Ovary (tissue), 7 donors: ENCODE measurements at regions not wholly inside any gene's neighbourhood (a gene's known extent, or its start where the extent isn't known, plus 50 kb on each side); places are given as distances from the start of the nearest gene placed in this dataset.

ENCODE experiments used
- DNase-seq, 5 donors: peaks; one replicate each; pipeline ENCODE4 v3.0.0-alpha.2; 2019 to 2020
- H3K27ac ChIP-seq, 2 donors: fragments of 200-600 bp; one replicate each; pipeline versions ENCODE4 v1.5.1 to v1.8.0; 2019 to 2022
- H3K27me3 ChIP-seq: fragments of 200-600 bp; one replicate; pipeline ENCODE4 v1.8.0; 2022
- H3K36me3 ChIP-seq: fragments of 200-600 bp; sonication (generic); one replicate; pipeline ENCODE4 v1.5.1; 2019
- H3K4me1 ChIP-seq: one replicate; pipeline ENCODE4 v1.8.1; 2013; ENCODE audit warnings: mild to moderate bottlenecking, moderate library complexity; ENCODE audit not compliant: insufficient read depth
- H3K4me3 ChIP-seq: fragments of 200-600 bp; sonication (generic); one replicate; pipeline ENCODE4 v1.5.1; 2017
- H3K9me3 ChIP-seq, 2 donors: fragments of 200-600 bp in 1 of 2; sonication (generic) in 1 of 2; one replicate each; pipeline versions ENCODE4 v1.5.1 to v1.8.1; 2013 to 2019; ENCODE audit warnings: mild to moderate bottlenecking in 1 of 2, moderate library complexity in 1 of 2
- EP300 ChIP-seq: sonication (generic); formaldehyde crosslinking; IDR thresholded peaks from one replicate; pipeline ENCODE4 v1.6.1; 2017; ENCODE audit warnings: antibody characterized with exemption
- POLR2A ChIP-seq: fragments of 450-650 bp; IDR thresholded peaks from one replicate; pipeline ENCODE4 v1.6.1; 2017; ENCODE audit warnings: antibody characterized with exemption, mild to moderate bottlenecking, moderate library complexity
- WGBS, 3 donors: extraction: QIAGEN DNeasy Blood & Tissue Kit in 1 of 3; methylation state at CpG; one replicate each; pipeline versions ENCODE4 v1.1.5 to v1.1.7; 2013 to 2017; 5-methylcytosine and 5-hydroxymethylcytosine counted together
- intact Hi-C, 4 donors: fragments of 100-400 bp; cut with DNase I; formaldehyde crosslinking; loops; one replicate each; pipeline versions ENCODE4 v1.11.0 to v1.15.1; 2022 to 2023
- TF ChIP-seq, protein P1 (sequence below), 3 donors: fragments of 450-650 bp in 2 of 3; fragments of 200-600 bp in 1 of 3; IDR thresholded peaks; one replicate each; pipeline versions ENCODE4 v1.5.1 to v1.8.0; 2016 to 2022; ENCODE audit warnings: antibody characterized with exemption in 3 of 3, mild to moderate bottlenecking in 1 of 3
- donor health status: DM: no; HTN: no; CAD: no; lungs with moderate emphysema.
- donor health status: DM: no; HTN: no; CAD: no.
- donor health status: Bipolar disorder and iron deficiency.
- donor health status: DM: no; HTN: no; CAD: no.
- donor health status: DM: yes; HTN: yes; CAD: no.

DNA sequence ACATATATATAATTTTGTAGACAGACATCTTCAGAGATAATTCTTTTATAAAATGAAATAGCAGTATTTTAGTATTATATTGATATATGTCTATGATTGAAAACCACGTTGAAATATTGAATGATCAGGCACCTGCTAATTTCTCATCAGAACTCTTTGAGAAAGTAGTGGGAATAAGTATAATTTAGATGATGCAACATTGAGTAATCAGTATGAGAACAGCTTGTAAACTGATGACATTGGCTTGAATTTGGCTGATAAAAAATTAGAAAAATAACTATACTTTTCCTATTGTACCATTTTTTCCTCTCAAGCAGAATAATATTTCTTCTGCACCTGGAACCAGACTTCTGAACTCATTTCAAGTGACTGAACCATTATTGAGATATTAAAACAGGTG is 1316.8 kb downstream of the NCAM2 start:
- TF ChIP-seq, protein P1, sequence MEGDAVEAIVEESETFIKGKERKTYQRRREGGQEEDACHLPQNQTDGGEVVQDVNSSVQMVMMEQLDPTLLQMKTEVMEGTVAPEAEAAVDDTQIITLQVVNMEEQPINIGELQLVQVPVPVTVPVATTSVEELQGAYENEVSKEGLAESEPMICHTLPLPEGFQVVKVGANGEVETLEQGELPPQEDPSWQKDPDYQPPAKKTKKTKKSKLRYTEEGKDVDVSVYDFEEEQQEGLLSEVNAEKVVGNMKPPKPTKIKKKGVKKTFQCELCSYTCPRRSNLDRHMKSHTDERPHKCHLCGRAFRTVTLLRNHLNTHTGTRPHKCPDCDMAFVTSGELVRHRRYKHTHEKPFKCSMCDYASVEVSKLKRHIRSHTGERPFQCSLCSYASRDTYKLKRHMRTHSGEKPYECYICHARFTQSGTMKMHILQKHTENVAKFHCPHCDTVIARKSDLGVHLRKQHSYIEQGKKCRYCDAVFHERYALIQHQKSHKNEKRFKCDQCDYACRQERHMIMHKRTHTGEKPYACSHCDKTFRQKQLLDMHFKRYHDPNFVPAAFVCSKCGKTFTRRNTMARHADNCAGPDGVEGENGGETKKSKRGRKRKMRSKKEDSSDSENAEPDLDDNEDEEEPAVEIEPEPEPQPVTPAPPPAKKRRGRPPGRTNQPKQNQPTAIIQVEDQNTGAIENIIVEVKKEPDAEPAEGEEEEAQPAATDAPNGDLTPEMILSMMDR (IDR thresholded peaks at IDR 0.05), result no peak
- TF ChIP-seq POLR2A (no peak), EP300 (no peak)
- Histone ChIP-seq H3K4me1 (no peaks in the 10 kb centered on the region), H3K27ac (no peak overlapping the region), H3K4me3 (no peak overlapping the region), H3K36me3 (no peaks in the 10 kb centered on the region), H3K9me3 (no peaks in the 10 kb centered on the region), H3K27me3 (no peaks in the 10 kb centered on the region)
- WGBS, 3 donors, result 76 to 88% (median 84%) methylated on average over 1 of the region's 1 CpG
- intact Hi-C loops, result no loop called here
- no peak for DNase-seq

DNA sequence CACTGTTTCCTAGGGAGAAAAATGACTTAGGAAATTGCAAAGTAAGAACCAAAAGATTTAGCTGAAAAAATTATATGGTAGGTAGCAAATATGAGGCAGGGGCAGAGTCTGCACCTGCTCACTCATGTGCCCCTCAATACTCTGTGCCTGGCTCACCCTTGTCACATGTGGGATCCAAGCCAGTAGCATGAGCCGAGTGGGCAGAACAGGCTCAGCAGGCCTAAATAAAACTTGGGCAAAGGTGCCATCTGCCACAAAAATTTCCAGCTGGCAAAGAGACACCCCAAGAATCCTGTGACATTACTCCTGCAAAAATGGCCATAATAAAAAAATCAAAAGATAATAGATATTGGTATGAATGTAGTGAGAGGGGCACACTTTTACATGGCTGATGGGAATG is 1321.2 kb downstream of the NCAM2 start:
- Histone ChIP-seq H3K27ac (no peak overlapping the region), H3K27me3 (no peaks in the 10 kb centered on the region), H3K9me3 (no peaks in the 10 kb centered on the region), H3K36me3 (no peaks in the 10 kb centered on the region), H3K4me1 (no peaks in the 10 kb centered on the region), H3K4me3 (no peak overlapping the region)
- intact Hi-C loops, result no loop called here
- 88 to 92% (median 90%) methylated on average over 1 of the region's 1 CpG for WGBS, 3 donors
- TF ChIP-seq POLR2A, result no peak
- TF ChIP-seq EP300, result no peak
- no peak for DNase-seq

DNA sequence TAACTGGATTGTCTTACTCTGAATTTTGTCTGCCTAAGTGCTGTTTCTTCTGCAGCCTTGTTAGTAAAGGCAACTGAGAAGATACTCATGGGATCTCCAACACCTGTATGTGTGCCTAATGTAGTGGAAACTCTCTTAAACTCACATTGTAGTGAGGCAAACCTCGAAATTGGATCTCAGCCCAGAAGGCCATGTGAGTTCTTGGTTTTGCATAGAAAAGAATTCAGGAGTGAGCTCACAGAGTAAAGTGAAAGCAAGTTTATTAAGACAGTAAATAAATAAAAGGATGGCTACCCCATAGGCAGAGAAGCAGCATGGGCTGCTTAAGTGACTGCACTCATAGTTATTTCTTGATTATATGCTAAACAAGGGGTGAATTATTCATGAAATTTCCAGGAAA is 1344.7 kb downstream of the NCAM2 start:
- peaks cover 0 to 4% of the 10 kb centered on the region in 2 donors for H3K9me3 ChIP-seq
- intact Hi-C loops, result no loop called here
- no peaks in the 10 kb centered on the region for H3K4me1 ChIP-seq
- H3K36me3 ChIP-seq, result no peaks in the 10 kb centered on the region
- H3K27ac ChIP-seq, result no peak overlapping the region
- no peak overlapping the region for H3K4me3 ChIP-seq
- no peak for DNase-seq
- 24 to 37% (median 28%) methylated on average over 1 of the region's 1 CpG for WGBS, 3 donors
- no peaks in the 10 kb centered on the region for H3K27me3 ChIP-seq
- TF ChIP-seq, protein P1 (IDR thresholded peaks at IDR 0.05), result no peak
- no peak for TF ChIP-seq POLR2A
- TF ChIP-seq EP300, result no peak

DNA sequence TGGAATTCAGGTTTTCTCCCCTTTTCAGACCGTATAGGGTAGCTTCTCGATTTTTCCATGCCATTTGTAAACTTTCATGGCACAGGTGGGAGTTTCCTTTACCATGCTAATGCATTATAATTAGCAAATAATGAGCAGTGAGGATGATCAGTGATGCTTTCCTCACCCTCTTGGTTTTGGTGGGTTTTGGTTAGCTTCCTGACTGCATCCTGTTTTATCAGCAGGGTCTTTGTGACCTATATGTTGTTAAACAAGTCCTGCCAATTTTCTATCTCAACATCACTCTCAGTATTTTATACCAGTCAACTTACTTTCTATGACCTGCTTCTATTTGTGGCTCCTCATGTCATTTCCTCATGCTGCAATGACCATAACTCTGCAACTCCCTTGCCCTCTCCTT is 1345.1 kb downstream of the NCAM2 start:
- intact Hi-C loops, result no loop called here
- no peak overlapping the region for H3K4me3 ChIP-seq
- H3K27ac ChIP-seq, result no peak overlapping the region
- H3K27me3 ChIP-seq, result no peaks in the 10 kb centered on the region
- DNase-seq, result no peak
- WGBS, 3 donors, result 62 to 78% (median 67%) methylated on average over 2 of the region's 2 CpGs
- H3K4me1 ChIP-seq, result no peaks in the 10 kb centered on the region
- TF ChIP-seq, protein P1 (IDR thresholded peaks at IDR 0.05), result no peak
- TF ChIP-seq EP300, result no peak
- H3K9me3 ChIP-seq, result peaks cover 0 to 4% of the 10 kb centered on the region in 2 donors
- no peaks in the 10 kb centered on the region for H3K36me3 ChIP-seq

DNA sequence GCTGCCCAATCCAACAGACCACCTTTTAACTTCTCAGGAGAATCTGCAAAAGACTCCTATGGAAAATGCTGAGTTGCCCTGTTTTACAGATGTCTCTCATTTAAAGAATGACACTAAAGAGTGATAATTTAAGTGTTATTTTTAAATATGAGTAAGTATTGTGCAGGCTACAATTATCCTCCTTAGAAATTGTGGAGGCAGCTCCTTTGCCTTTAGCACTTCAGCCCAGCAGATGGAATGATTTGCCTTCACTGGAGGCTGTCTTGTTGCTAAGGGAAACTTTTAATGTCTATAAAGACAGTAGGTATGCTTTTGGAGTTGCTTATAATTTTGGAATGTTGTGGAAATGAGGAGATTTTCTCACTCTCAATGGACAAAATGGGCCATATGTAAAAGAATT is 1345.5 kb downstream of the NCAM2 start:
- no peak overlapping the region for H3K4me3 ChIP-seq
- intact Hi-C loops, result no loop called here
- TF ChIP-seq EP300, result no peak
- TF ChIP-seq, protein P1 (IDR thresholded peaks at IDR 0.05), result no peak
- TF ChIP-seq POLR2A, result no peak

More for the DNA sequence above, 1345.5 kb downstream of the NCAM2 start:
- no peaks in the 10 kb centered on the region for H3K36me3 ChIP-seq
- peaks cover 0 to 4% of the 10 kb centered on the region in 2 donors for H3K9me3 ChIP-seq
- no peak overlapping the region for H3K27ac ChIP-seq
- no peaks in the 10 kb centered on the region for H3K27me3 ChIP-seq
- no peak for DNase-seq
- H3K4me1 ChIP-seq, result no peaks in the 10 kb centered on the region
